PC-3 (cell line): ENCODE measurements at regions not wholly inside any gene's neighbourhood (a gene's known extent, or its start where the extent isn't known, plus 50 kb on each side); places are given as distances from the start of the nearest gene placed in this dataset.

Source experiments
- CTCF ChIP-seq: fragments of 300-600 bp; sonication (generic); conservative IDR thresholded peaks from 2 replicates; pipeline ENCODE4 v1.5.1; 2017; ENCODE audit warnings: antibody characterized with exemption, low read depth, mild to moderate bottlenecking, low read length
- EZH2 ChIP-seq: fragments of 300-600 bp; sonication (generic); IDR thresholded peaks from one replicate; pipeline ENCODE4 v1.6.1; 2017; ENCODE audit warnings: antibody characterized with exemption, mild to moderate bottlenecking, low read length; ENCODE audit not compliant: unreplicated experiment

GRCh38 chr15:39482459-39482858 is 98.4 kb upstream of the THBS1 start:
- TF ChIP-seq CTCF: no peak
- TF ChIP-seq EZH2: no peak
